Putamen (tissue), 1 donor: ENCODE measurements at regions not wholly inside any gene's neighbourhood (a gene's known extent, or its start where the extent isn't known, plus 50 kb on each side); places are given as distances from the start of the nearest gene placed in this dataset.

ENCODE experiments used
- DNase-seq: peaks from one replicate; pipeline ENCODE4 v3.0.0-alpha.2; 2016; ENCODE audit warnings: low spot score

DNA sequence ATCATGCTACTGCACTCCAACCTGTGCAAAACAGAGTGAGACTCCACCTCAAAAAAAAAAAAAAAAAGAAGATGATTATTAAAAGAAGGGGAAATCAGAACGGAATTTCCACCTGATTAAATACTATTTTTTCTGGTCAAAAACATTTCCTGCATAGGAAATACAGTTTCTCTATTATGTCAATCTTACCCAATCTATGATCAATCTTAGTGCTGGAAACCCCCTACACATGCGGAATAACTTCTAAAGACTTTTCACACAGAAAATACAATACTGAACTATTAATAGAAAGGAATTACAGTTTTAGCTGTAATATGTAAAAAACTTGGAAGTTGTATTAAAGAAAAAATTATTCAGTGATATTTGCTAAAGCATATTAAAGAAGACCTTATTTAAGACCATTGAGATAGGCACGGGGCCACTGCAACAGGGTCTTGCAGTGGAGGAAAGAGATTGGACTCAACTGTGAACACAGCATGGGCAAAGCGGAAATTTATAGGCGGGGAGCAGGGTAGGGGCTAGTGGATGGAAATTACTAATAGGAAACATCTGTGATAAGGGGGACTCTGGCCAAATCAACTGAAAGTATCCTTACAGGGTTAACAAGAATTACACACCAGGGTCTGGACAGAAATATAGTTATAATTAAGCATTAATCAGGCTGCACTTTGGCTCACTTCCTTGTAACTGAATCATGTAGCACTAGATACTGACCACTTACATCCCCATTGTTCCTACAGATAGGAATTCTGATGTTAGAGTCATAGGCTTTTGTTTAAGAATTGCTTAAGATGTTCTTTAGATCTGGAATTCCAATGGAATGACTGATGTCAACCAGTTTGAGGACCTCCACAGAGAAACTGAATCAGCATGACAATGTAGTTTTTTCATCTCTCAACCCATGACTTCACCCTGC is 411.5 kb upstream of the DDI1 start:
- DNase-seq, result no peak

DNA sequence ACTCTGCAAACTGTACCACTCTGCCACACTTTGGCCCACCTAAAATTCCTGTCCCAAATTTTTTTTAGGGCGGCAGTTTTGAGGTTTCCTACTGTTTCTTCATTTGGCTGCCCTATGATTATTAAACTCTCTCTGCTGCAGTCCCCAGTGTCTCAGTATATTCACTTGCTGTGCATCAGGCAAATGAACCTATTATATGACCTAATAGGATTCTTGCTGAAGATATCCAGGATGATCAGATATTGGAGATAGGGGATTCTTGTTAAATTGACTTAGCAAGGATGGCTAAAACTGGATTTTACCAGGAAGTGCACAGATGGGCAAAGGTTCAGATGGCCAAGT is 410.8 kb upstream of the DDI1 start:
- DNase-seq, result no peak

DNA sequence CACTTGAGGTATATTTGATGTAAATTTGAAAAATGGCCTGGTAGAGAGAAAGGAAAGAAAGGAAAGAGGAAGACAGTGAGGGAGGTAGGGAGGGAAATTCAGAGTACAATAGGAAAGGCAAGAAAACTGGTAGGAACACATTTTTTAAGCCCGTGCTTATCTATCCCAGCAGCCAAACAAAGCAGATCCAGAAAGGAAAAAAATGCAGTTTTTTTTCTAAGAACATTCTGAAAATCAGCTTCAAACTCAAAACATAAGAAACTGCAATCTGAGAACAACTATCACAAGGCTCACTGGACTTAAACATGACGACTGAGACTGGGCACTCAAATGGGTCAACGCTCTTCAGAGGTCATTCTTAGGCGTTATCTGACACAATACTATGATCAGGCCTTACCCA is 408.3 kb upstream of the DDI1 start:
- DNase-seq, result no peak

DNA sequence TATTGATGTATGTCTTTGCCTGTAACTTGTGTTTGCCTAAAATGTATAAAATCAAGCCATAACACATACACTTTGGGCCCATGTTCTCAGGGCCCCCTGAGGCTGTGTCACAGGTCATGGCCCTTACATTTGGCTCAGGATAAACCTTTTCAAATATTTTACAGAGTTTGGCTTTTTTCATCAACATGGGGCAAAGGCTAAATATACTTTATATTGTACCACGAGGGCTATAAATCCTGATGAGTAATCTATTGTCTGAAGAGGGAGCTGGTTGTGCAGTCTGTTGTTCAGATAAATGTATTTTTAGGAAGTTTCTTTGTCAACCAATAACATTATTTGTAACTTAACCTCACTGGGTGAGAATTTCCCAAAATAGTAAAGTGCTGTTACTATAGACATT is 404.6 kb upstream of the DDI1 start:
- no peak for DNase-seq

DNA sequence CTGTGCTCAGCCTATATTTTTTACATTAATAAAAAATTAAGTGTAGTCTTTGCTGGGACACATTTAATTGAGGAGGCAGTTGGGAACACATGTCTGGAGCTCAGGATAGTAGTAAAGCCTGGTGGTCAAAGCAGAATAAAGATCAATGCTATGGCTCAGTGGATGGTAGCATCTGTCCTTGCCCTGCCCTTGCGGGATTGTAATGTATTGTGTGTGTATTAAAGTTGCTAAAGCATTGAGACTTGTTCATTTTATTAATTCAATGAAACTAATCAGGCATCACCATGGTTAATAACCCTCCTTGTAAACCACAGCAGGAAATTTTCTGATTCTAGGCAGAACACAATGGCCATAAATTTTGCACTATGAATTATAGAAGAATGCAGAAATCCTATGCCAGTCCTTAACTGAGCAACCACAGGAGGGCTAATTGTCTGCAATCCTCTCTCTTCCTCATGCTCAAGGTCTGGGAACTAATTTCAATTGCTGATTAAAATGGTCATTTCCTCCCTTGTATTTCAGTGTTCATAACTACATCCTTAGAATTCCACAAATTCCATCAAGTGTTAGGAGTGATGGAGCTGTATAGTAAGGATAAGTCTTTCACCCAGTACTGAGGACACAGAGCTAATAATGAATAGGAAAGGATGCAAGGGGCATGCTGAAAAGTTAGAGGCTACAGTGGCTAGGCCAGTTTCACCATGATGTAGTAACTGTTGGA is 403.2 kb upstream of the DDI1 start:
- DNase-seq, result no peak

DNA sequence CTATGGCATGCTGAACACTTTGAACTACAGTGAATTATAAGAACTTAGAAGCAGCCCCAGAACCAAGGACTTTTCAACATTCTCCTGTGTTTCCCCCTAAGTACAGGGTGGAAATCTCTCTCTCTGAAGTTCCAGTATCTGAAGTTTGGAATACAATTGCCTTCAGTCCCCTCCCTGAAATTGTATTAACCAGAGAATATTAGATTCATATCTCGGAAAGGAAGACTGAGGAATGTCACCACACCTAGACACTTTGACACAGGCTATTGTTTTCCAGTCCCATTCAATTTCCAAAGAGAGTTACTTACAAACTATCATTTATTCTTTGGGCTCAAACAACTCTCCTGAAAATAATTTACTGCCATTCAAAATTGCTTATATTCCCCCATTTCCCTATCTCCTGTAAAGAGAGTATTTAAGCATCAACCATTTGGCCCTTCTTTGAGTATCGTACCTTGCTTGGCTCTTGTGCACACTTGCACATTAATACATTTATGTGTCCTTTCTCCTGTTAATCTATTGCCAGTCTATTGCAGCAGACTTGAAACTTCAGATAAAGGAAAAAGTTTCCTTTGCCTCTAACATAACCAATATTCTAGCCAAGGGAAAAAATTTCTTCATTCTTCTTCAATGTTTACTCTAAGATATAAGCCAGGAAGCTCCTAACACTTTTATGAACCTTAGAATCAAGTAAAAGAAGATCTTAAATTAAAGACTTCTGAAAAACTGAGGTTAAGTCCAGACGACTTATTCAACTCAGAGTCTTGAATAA is 402.4 kb upstream of the DDI1 start:
- no peak for DNase-seq

DNA sequence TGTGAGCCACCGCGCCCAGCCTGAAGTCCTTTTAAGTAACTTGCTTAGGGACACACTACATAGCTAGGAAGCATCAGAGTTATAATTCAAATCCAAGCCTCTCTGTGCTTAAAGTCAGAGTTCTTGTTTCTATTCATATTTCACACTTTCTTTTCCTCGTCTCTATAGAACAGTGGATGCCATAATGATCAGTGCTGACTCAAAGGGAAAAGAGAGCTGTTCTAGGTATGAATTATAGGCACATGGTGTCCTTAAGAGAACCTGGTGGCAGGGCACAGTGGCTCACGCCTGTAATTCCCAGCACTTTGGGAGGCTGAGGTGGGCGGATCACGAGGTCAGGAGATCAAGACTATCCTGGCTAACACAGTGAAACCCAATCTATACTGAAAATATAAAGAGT is 400.2 kb upstream of the DDI1 start:
- no peak for DNase-seq

DNA sequence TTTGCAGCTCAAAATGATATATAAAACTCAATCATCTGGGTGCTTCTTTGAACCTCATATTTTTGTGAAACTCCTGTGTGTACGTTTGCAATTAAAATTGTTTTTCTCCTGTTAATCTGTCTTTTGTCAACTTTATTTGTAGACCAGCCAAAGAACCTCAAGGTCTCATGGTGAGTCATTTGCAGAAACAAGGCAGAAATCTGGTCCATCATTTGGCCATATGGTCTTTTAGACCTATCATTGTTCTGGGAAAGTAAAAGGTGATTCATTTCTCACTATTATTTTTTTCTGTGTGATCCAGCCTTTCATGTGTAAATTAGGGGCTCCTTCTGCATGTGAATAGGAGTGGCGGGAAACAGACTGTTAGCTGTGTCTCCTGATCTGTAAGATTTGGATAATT is 399.1 kb upstream of the DDI1 start:
- DNase-seq, result no peak

DNA sequence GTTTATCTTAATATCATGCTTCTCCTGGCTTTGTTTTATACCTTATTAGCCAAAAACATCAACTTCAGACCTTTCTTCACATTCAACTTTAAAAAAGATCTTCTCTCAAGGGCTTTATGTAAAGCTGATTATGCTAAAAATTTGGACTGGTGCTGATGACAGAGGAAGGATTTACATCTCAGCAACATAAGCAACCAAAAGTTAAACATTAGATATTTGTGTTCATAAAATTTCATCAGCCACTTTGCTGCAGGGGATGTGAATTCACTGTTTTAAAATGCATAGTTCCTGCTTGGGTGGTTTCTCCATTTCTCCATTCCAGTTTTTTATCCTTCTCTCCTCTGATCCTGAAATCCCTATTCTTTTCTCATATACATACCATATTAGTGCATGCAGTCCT is 398.6 kb upstream of the DDI1 start:
- no peak for DNase-seq

DNA sequence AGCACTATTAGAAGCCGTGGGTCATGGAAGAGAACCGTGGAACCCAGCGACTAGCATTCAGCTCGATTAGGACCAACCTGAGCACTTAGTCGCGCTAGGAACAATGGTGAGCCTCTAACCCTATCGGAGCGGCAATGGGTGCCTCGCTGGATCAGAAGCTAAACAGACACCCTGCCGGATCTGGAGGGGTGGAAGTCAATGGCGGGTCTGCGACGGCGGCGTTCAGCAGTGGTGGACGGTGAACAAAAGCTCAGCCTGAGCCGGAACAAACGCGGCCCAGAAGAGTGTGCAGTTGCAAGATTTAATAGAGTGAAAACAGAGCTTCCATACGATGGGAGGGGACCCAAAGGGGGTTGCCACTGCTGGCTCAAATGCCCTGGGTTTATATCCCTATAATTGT is 391.8 kb upstream of the DDI1 start:
- DNase-seq, result no peak

DNA sequence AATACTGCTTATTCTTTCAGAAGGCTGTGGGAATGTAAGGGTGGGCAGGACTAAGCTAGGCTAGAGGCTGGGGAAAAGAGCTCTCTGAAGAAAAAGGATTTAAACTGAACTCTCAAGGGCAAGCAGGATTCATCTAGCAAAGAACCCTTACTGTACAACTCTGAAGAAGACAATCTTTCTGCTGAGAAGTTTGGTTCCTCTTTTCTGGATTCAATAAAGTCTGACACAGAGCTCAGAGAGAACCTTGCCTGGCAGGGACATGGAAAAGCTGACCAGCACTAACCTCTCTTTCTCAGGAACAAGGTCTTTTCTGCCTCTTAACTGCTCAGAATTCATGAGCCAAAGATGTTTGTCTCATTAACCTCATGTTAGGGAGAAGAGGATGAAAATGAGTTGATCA is 388.4 kb upstream of the DDI1 start:
- no peak for DNase-seq

DNA sequence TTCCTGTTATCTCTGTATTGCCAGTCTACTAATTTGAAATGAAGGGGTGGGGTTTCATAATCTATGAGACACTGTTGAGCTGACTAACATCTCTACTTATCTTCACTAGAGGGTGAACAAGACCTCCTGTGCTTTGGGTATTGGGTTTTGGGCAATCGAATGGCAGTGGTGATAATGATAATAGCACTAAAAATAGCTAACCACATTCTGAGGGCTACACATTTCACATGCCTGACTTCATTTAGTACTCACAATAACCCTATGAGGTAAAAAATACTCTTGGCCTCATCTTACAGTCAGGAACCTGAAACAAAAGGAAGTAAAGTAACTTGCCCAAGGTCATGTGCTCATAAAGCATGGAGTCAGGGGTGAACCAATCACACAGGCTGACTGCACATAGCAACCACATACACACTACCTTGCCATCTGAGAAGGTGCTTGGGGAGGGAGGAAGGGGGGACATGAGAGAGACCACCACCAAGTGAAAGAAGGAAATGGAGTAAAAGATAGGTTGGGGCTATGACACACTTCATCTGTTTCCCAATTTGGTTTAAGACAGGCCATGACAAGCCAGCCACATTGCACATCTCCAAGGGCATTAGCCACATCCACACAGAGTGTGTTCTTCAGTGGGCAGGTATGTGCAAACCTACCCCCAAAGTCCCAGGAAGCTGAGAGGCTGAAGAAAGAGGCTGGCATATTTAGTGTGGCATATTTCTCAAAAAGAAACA is 387.6 kb upstream of the DDI1 start:
- DNase-seq, result no peak

DNA sequence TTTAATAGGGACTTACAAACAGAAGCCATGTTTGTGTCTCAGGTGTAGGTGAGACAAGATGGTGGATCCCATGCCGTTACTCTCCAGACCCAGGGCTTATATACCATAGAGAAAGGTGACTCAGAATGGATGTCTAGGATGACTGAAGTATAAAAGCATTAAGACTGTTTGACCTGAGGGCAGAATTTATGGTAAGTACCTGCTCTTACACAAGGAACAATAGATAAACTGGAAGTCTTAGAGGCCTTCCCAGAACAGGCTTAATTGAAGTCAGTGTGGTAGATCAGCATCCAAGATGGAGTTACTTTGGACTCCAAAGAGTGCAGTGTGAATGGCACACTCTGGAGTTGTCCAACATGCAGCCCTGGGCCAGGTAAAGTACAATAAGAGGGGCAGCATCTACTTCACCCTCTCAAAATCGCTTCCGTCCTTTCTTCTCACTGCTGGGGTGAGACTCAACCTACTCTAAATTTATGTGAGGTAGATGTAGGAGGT is 387.0 kb upstream of the DDI1 start:
- no peak for DNase-seq

DNA sequence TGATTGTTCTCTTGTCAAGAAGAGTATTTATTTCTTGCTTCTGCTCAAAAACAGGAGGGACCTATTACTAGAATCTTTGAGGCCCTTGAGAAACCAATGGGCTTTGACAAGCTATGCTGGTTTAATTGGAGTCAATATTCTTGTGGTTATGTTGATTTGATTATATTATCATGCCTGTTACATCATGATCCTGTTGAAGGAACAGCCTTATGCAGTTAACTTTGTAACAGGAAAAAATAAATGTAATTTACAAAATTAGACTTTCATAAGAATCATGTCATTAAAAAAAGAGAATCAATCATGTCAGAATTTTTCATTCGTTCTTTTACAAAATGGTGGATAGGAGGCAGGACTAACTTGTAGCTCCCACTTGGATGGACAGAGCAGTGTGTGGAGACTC is 386.1 kb upstream of the DDI1 start:
- no peak for DNase-seq

DNA sequence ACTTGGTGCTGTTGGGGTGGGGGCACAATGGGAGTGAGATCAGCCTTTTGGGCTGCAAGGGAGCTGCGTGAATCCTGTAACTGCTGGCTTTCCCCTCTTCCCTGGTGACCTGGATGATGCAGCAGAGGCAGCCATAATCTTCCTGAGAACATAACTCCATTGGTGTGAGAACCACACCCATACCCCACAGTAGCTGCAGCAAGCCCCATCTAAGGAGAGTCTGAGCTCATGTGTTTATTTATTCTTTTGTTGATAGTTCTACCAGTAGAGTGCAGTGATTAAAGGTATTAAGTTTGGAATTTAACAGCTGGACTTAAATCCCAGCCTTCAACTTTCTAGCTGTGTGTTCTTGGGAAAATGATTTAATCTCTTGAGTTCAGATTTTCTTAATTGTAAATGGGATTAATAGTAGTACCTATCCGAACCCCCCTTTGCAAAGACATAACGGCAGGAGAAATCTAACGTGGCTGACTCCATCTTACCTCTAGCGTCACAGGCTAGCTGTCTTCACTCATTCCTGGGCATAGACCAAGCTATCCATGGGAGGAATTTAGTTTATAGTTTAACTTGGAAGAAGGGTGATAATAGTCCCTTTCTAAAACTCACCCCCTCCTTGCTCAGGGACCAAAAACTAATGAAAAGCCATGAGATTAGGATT is 385.0 kb upstream of the DDI1 start:
- no peak for DNase-seq

DNA sequence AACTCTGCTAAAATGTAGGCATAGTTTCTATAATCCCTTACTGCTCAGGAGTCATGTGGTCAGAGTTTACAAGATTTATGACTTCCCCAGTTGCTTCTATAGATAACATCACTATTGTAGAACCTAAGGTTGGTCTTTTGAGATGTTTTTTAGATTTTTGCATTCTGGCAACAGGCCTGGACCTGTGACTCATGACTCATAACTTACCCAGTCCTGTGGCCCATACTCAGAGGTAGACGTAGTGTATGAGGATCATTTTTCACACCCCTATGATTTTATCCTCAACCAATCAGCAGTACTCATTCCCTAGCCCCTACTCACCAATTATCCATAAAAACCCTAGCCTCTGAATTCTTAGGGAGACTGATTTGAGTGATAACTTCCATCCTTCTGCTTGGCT is 384.4 kb upstream of the DDI1 start:
- no peak for DNase-seq

DNA sequence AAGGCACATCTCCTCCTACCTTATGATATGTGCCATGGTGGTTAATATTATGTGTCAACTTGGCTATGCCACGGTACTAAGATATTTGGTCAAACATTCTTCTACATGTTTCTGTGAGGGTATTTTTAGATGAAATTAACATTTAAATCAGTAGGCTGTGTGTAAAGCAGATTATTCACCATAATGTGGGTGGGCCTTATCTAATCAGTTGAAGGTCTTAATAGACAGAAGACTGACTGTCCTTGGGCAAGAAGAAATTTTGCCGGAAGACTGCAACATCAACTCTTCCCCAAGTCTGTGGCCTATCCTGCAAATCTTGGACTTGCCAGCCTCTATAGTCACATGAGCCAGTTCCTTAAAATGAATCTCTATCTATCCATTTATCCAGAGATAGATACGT is 380.1 kb upstream of the DDI1 start:
- no peak for DNase-seq

DNA sequence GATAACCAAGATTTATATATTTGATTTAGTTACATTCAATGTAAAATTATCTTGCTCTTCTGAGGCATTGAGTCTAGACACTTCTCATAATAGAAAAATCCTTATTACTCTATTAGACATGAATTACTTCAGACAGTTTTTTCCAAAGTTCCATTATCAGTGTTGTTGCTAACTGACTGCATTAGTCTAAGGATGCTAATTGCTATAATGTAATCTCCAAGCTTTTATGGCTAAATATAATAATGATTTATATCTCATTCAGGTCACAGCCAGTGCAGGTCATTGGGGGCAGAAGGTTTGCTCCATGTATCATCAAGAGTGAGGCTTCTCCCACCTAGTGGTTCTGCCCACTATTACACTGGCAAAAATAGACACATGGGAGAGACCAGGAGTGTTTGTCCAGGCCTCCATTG is 377.2 kb upstream of the DDI1 start:
- DNase-seq, result no peak

DNA sequence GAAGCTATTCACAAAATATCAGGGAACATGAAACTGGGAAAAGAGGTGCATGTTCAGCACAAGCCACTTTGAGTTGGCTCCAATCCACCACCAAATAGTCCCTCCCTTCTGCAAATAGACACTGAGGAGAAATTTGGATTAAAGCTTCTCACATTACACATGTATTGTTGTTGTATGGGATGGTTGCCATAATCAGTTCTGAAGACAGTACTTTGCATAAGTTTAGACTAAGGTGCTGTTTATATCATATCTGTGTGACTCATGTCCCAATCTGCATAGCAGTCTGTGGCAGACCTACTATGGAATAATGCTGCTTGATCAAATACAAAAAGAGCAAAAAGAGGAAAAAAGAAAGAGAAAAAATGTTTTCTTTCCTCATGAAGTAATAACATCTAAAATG is 376.7 kb upstream of the DDI1 start:
- no peak for DNase-seq

DNA sequence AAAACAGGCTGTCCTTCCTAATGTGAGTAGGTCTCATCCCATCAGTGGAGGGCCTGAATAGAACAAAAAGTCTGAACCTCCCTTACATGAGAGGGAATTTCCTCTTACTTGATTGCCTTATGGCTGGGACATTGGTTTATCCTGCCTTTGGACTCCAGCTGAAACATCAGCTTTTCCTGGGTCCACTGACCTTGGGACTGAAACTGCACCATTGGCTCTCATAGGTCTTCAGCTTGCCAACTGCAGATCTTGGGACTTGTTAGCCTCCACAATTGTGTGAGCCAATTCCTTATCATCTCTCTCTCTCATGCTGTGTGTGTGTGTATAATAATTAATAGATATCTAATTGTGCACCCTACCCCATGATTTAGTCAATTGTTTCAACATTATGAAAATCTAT is 375.3 kb upstream of the DDI1 start:
- DNase-seq, result no peak

DNA sequence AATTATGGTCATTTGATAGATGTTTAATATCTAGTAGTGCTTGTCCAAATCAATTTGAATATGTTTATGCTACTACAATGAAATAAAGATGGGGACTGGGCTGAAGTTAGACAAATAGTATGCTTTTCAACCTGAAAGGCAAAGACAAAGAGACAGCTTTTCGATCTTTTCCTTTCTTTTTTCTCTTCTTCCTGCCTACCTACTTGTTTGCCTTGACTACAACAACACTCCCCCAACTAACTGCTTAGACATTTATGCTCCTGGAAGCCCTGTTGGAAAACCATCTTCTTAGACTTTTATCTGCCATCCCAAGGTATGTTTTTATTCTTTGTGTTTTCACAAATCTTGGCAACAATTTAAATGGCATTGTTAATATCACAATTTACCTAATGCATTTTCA is 374.4 kb upstream of the DDI1 start:
- no peak for DNase-seq

DNA sequence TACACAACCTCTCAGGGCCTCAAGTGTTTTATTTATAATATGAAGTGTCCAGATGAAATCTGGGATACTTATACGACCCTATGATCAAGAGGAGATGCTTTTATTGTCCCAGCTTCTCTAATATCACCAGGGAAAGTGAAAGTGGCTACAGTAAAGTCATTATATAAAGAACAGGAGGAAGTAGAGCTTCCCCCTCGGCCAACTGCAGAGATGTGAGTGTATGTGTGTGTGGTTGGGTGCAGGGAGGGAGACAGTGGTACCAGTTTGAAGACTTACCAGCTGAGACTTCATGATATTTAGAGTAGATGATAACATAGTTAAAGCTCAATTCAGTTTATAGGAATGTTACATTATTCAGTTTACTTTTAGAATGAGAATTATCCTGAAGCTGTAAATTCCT is 373.6 kb upstream of the DDI1 start:
- DNase-seq, result no peak
